ENCODE measurements at regions not wholly inside any gene's neighbourhood (a gene's known extent, or its start where the extent isn't known, plus 50 kb on each side); places are given as distances from the start of the nearest gene placed in this dataset.

- TF ChIP-seq CTCF (conservative IDR thresholded peaks at IDR 0.05) = no peak
- TF ChIP-seq ZFX (IDR thresholded peaks at IDR 0.05) = no peak
These were observed 350.0 kb upstream of the GATB start for GRCh38 chr4:152110780-152111179.
